Bronchial epithelial cell (primary cell): ENCODE measurements at regions not wholly inside any gene's neighbourhood (a gene's known extent, or its start where the extent isn't known, plus 50 kb on each side); places are given as distances from the start of the nearest gene placed in this dataset.
"Not testable (repeated sequence)": the region's sequence is repeated elsewhere in the genome, so short reads cannot be mapped to it uniquely, and the experiment has no call there.

Experiments
- DNase-seq: peaks from one replicate; pipeline ENCODE4 v3.0.0-alpha.2; 2010; ENCODE audit warnings: low read depth
- FAIRE-seq: peaks from 2 replicates; lab custom pipeline; 2011; peaks lifted over from hg19 to GRCh38; lab: Jason Lieb, UNC
- H3K27me3 ChIP-seq: 2 replicates; pipeline ENCODE4 v1.5.1; 2011; ENCODE audit warnings: low read length; ENCODE audit not compliant: control insufficient read depth, insufficient read depth
- H3K36me3 ChIP-seq: 2 replicates; pipeline ENCODE4 v1.5.1; 2011; ENCODE audit warnings: low read length; ENCODE audit not compliant: control insufficient read depth, insufficient read depth
- H3K4me3 ChIP-seq: 2 replicates; pipeline ENCODE4 v1.5.1; 2011; ENCODE audit warnings: mild to moderate bottlenecking, low read depth, low read length, control low read depth
- CTCF ChIP-seq: IDR thresholded peaks from 2 replicates; pipeline ENCODE4 v1.5.1; 2011; ENCODE audit warnings: mild to moderate bottlenecking, moderate library complexity, low read length, control low read depth, inconsistent platforms; ENCODE audit not compliant: insufficient read depth, severe bottlenecking

- peak; percentile 66 for DNase-seq
- no peaks in the 10 kb centered on the region for H3K36me3 ChIP-seq
- no peaks in the 10 kb centered on the region for H3K27me3 ChIP-seq
- H3K4me3 ChIP-seq = no peak overlapping the region
- no peak for TF ChIP-seq CTCF
- FAIRE-seq = no peak
These were observed 101.6 kb downstream of the BRMS1L start for GRCh38 chr14:35927727-35928126.

- no peaks in the 10 kb centered on the region for H3K27me3 ChIP-seq
- no peak for TF ChIP-seq CTCF
- H3K4me3 ChIP-seq = no peak overlapping the region
- H3K36me3 ChIP-seq = no peaks in the 10 kb centered on the region
- FAIRE-seq (no peak), DNase-seq (no peak)
These were observed 99.2 kb downstream of the BRMS1L start for GRCh38 chr14:35925319-35925718.

- FAIRE-seq, DNase-seq, H3K36me3 ChIP-seq, H3K27me3 ChIP-seq, H3K4me3 ChIP-seq: not testable (repeated sequence)
These were observed 96.5 kb downstream of the BRMS1L start for GRCh38 chr14:35922590-35922989.

GRCh38 chr14:35921745-35922144, 95.6 kb downstream of the BRMS1L start:
- Histone ChIP-seq H3K36me3 (no peaks in the 10 kb centered on the region), H3K27me3 (no peaks in the 10 kb centered on the region), H3K4me3 (no peak overlapping the region)
- no peak for TF ChIP-seq CTCF
- DNase-seq (no peak), FAIRE-seq (no peak)
